Aorta (tissue), 5 donors: ENCODE measurements at regions not wholly inside any gene's neighbourhood (a gene's known extent, or its start where the extent isn't known, plus 50 kb on each side); places are given as distances from the start of the nearest gene placed in this dataset.
"Not testable (repeated sequence)": the region's sequence is repeated elsewhere in the genome, so short reads cannot be mapped to it uniquely, and the experiment has no call there.

Experiments used
- ATAC-seq: fragments of 200-7000 bp; cut with Tn5 transposase; one replicate; pipeline ENCODE4 v1.9.1; 2022; ENCODE audit warnings: moderate library complexity; ENCODE audit not compliant: low FRiP score
- DNase-seq, 2 donors: peaks; one replicate each; pipeline ENCODE4 v3.0.0-alpha.2; 2020
- H3K27ac ChIP-seq, 2 donors: one replicate each; pipeline ENCODE4 v1.5.1; 2013; ENCODE audit warnings: low read length in 2 of 2, mild to moderate bottlenecking in 2 of 2, moderate library complexity in 2 of 2, control low read depth in 1 of 2, inconsistent platforms in 1 of 2, low read depth in 1 of 2
- H3K27me3 ChIP-seq, 2 donors: one replicate each; pipeline ENCODE4 v1.6.1; 2013; ENCODE audit warnings: control low read depth in 1 of 2, low read length in 1 of 2, mild to moderate bottlenecking in 1 of 2, moderate library complexity in 1 of 2; ENCODE audit not compliant: insufficient read depth in 2 of 2, control insufficient read depth in 1 of 2
- H3K36me3 ChIP-seq, 2 donors: one replicate each; pipeline ENCODE4 v1.6.1; 2013; ENCODE audit warnings: control low read depth in 1 of 2, low read length in 1 of 2, mild to moderate bottlenecking in 1 of 2; ENCODE audit not compliant: insufficient read depth in 2 of 2, control insufficient read depth in 1 of 2
- H3K4me1 ChIP-seq, 2 donors: one replicate each; pipeline ENCODE4 v1.6.1; 2013; ENCODE audit warnings: low read length in 2 of 2, control low read depth in 1 of 2, mild to moderate bottlenecking in 1 of 2, moderate library complexity in 1 of 2; ENCODE audit not compliant: insufficient read depth in 2 of 2, control insufficient read depth in 1 of 2
- H3K4me3 ChIP-seq, 2 donors: one replicate each; pipeline ENCODE4 v1.5.1; 2013; ENCODE audit warnings: low read length in 2 of 2, control low read depth in 1 of 2, mild to moderate bottlenecking in 1 of 2
- H3K9me3 ChIP-seq: one replicate; pipeline ENCODE4 v1.6.1; 2013; ENCODE audit warnings: mild to moderate bottlenecking, low read length; ENCODE audit not compliant: control insufficient read depth
- WGBS, 2 donors: extraction: QIAGEN DNeasy Blood & Tissue Kit; methylation state at CpG; one replicate each; pipeline ENCODE4 v1.1.7; 2013; 5-methylcytosine and 5-hydroxymethylcytosine counted together
- intact Hi-C, 2 donors: fragments of 100-400 bp; cut with DNase I; formaldehyde crosslinking; loops; one replicate each; pipeline versions ENCODE4 v1.14.2 to v1.15.0; 2022
- donor health status: healthy with polysubstance abuse.
- donor health status: Bipolar disorder and iron deficiency.
- donor health status: DM: no; HTN: no; CAD: no.
- donor health status: DM: no; HTN: no; CAD: no.
- donor health status: DM: yes; HTN: yes; CAD: no.

DNA sequence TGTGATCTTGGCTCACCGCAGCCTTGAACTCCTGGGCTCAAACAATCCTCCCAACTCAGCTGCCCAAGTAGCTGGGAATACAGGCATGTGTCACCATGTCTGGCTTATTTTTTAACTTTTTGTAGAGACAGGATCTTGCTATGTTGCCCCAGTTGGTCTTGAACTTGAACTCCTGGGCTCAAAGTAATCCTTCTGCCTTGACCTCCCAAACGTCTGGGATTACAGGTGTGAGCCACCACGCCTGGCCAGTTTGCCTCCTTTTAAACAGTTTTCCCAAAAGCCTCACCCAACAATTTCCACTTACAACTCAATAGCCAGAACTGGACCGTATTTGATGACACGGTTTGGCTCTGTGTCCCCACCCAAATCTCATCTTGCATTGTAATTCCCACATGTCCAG lies 85.4 kb upstream of the FOXN2 start:
- Histone ChIP-seq H3K4me3 (no peak overlapping the region), H3K4me1 (no peaks in the 10 kb centered on the region), H3K36me3 (no peaks in the 10 kb centered on the region), H3K27me3 (no peaks in the 10 kb centered on the region), H3K9me3 (no peaks in the 10 kb centered on the region), H3K27ac (no peak overlapping the region)
- DNase-seq (no peak), ATAC-seq (no peak)
- intact Hi-C loops = no loop called here
- WGBS, 2 donors = 89 to 95% methylated on average over 5 of the region's 5 CpGs

DNA sequence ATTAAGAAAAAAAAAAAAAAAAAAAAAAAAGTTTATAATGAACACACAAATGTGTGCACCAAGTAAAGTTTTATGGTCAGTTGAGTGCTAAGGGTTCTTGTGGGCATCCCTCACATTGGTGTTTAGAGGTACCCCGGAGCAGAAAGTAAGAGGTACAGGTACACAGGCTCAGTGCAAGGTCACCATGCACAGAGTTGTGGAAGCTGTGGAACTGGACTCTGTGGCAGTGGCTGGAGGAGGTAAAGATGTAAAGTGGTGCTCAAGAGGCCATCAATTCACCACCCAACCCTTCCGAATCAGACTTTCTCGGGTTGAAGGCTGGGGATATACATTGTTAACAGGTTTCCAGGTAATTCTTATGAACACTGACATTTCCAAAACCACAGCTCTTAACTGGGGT lies 83.6 kb upstream of the FOXN2 start:
- H3K27me3 ChIP-seq = no peaks in the 10 kb centered on the region
- intact Hi-C loops = no loop called here
- no peaks in the 10 kb centered on the region for H3K36me3 ChIP-seq
- DNase-seq (no peak), ATAC-seq (no peak)
- H3K4me1 ChIP-seq = no peaks in the 10 kb centered on the region
- WGBS, 2 donors = 95 to 96% methylated on average over 3 of the region's 3 CpGs
- H3K4me3 ChIP-seq = no peak overlapping the region
- no peak overlapping the region for H3K27ac ChIP-seq
- no peaks in the 10 kb centered on the region for H3K9me3 ChIP-seq

DNA sequence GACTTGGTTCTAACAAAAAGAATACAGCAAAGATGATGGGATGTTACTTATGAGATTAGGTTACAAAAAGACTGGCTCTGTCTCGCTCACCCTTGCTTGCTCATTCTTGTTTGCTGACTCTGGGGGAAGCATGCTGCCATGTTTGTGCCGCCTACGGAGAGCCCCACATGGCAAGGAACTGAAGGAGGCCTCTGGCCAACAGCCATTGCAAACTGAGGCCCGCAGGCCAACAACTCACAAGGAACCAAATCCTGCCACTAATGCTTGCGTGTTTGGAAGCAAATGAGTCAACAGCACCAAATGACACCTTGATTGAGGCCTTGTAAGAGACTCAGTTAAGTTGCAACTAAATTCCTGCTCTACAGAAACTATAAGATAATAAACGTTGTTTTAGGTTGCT lies 82.1 kb upstream of the FOXN2 start:
- Histone ChIP-seq H3K4me3 (no peak overlapping the region), H3K4me1 (no peaks in the 10 kb centered on the region), H3K27ac (no peak overlapping the region), H3K9me3 (no peaks in the 10 kb centered on the region), H3K27me3 (no peaks in the 10 kb centered on the region), H3K36me3 (no peaks in the 10 kb centered on the region)
- intact Hi-C loops = no loop called here
- DNase-seq (no peak), ATAC-seq (no peak)
- 81 to 82% methylated on average over 6 of the region's 6 CpGs for WGBS, 2 donors

DNA sequence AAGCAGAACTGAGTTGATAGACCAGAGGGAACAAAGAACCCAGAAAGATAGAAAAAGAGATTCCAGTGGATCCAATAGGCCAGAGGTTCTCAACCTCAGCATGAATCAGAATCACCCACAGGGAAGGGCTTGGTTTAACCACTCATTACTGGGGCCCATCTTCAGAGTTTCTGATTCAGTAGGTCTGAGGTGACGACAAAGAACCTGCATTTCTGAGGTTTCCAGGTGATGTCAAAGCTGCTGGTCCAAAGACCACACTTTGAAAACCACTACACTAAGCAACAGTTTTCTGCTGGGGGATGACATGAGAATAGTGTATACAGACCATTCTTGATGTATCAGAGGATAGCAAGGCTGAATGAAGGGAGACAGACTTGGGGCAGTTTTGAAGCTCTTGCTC lies 81.5 kb upstream of the FOXN2 start:
- Histone ChIP-seq H3K36me3 (no peaks in the 10 kb centered on the region), H3K27ac (no peak overlapping the region), H3K4me1 (no peaks in the 10 kb centered on the region), H3K27me3 (no peaks in the 10 kb centered on the region), H3K4me3 (no peak overlapping the region), H3K9me3 (no peaks in the 10 kb centered on the region)
- 99 to 100% methylated on average over 1 of the region's 1 CpG for WGBS, 2 donors
- ATAC-seq = no peak
- intact Hi-C loops = no loop called here
- DNase-seq = no peak

DNA sequence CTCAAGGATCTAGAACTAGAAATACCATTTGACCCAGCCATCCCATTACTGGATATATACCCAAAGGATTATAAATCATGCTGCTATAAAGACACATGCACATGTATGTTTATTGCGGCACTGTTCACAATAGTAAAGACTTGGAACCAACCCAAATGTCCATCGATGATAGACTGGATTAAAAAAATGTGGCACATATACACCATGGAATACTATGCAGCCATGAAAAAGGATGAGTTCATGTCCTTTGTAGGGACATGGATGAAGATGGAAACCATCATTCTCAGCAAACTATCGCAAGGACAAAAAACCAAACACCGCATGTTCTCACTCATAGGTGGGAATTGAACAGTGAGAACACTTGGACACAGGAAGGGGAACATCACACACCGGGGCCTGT lies 80.7 kb upstream of the FOXN2 start:
- H3K36me3 ChIP-seq, H3K9me3 ChIP-seq, H3K27me3 ChIP-seq, ATAC-seq, DNase-seq, H3K4me3 ChIP-seq, H3K4me1 ChIP-seq, H3K27ac ChIP-seq, intact Hi-C loops: not testable (repeated sequence)
- WGBS, 2 donors = 81 to 82% methylated on average over 5 of the region's 5 CpGs

DNA sequence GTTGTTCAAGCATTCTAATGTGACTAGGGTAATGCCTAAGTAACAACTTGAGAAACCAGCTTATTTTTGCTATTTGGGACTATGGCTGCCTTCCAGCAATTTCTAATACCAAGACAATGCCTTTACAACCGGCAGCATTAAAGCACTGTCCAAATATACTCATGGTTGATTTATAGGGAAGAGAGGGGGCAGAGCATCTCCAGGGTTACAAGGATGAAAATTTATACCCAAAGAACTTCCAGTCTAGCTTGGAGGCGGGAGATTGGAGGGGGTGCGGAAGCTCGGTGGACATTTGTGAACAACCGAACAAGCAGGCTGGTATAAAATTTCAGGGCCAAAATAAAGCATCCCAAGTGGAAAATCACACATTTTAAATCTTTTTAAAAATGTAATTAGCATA lies 79.4 kb upstream of the FOXN2 start:
- H3K36me3 ChIP-seq = no peaks in the 10 kb centered on the region
- 71 to 75% methylated on average over 5 of the region's 5 CpGs for WGBS, 2 donors
- no peaks in the 10 kb centered on the region for H3K9me3 ChIP-seq
- H3K27ac ChIP-seq = no peak overlapping the region
- no peaks in the 10 kb centered on the region for H3K27me3 ChIP-seq
- no peak overlapping the region for H3K4me3 ChIP-seq
- no peaks in the 10 kb centered on the region for H3K4me1 ChIP-seq
- DNase-seq (no peak), ATAC-seq (no peak)
- intact Hi-C loops = no loop called here

DNA sequence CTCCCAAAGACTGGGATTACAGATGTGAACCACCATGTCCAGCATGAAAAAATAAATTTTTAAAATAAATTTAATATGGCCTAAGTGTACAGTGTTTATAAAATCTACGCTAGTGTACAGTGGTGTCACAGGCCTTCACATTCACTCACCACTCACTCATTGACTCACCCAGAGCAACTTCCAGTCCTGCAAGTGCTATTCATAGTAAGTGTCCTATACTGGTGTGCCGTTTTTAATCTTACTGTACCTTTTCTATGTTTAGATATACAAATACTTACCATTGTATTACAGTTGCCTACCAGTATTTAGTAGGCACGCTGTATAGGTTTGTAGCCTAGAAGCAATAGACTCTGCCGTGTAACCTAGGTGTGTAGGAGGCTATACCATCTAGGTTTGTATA lies 76.1 kb upstream of the FOXN2 start:
- intact Hi-C loops = no loop called here
- ATAC-seq = no peak

DNA sequence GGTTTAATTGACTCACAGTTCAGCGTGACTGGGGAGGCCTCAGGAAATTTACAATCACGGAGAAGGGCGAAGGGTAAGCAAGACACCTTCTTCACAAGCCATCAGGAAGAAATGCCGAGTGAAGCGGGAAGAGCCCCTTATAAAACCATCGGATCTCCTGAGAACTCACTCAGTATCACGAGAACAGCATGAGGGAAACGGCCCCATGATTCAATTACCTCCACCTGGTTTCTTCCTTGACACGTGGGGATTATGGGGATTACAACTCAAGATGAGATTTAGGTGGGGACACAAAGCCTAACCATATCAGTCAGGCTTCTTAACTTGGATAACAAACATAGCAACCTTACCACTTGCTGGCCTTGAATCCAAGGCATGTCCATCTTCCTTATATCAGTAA lies 73.6 kb upstream of the FOXN2 start:
- ATAC-seq = no peak

More for the DNA sequence above, 76.1 kb upstream of the FOXN2 start:
- Histone ChIP-seq H3K27me3 (no peaks in the 10 kb centered on the region), H3K36me3 (no peaks in the 10 kb centered on the region), H3K27ac (no peak overlapping the region), H3K4me1 (no peaks in the 10 kb centered on the region), H3K9me3 (no peaks in the 10 kb centered on the region), H3K4me3 (no peak overlapping the region)
- DNase-seq = no peak
- 78 to 86% methylated on average over 4 of the region's 4 CpGs for WGBS, 2 donors

DNA sequence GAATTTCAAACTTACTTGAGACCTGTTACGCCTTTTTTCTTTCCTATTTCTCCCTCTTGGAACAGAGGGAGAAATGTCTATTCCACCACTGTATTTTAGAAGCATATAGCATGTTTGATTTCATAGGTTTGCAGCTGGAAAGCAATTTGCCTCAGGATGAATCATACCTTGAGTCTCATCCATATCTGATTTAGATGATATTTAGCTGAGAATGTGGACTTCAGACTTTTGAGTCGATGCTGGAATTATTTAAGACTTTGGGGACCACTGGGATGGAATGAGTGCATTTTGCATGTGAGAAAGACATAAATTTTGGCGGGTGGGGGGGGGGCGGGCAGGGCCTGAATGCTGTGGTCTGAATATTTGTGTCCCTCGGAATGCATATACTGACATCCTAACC lies 67.3 kb upstream of the FOXN2 start:
- no peaks in the 10 kb centered on the region for H3K27me3 ChIP-seq
- no peak overlapping the region for H3K27ac ChIP-seq
- H3K4me1 ChIP-seq = peaks cover 3 to 6% of the 10 kb centered on the region in 2 donors
- DNase-seq (no peak), ATAC-seq (no peak)
- intact Hi-C loops = loop anchor here (5.0 to 10.0 kb wide), 2 partner anchors 60 to 178 kb away; no protein-coding TSS in a partner anchor
- WGBS, 2 donors = 85 to 86% methylated on average over 5 of the region's 5 CpGs
- no peak overlapping the region for H3K4me3 ChIP-seq
- no peaks in the 10 kb centered on the region for H3K36me3 ChIP-seq
- no peaks in the 10 kb centered on the region for H3K9me3 ChIP-seq

More for the DNA sequence above, 73.6 kb upstream of the FOXN2 start:
- Histone ChIP-seq H3K4me1 (no peaks in the 10 kb centered on the region), H3K4me3 (no peak overlapping the region), H3K27me3 (no peaks in the 10 kb centered on the region), H3K36me3 (no peaks in the 10 kb centered on the region), H3K9me3 (no peaks in the 10 kb centered on the region), H3K27ac (no peak overlapping the region)
- intact Hi-C loops = loop anchor here in 1 of 2 donors (10.0 kb wide), 1 partner anchor 184 kb away; no protein-coding TSS in a partner anchor
- DNase-seq = no peak
- 71 to 81% methylated on average over 9 of the region's 9 CpGs for WGBS, 2 donors
